HepG2 (cell line): ENCODE measurements at regions not wholly inside any gene's neighbourhood (a gene's known extent, or its start where the extent isn't known, plus 50 kb on each side); places are given as distances from the start of the nearest gene placed in this dataset.

ENCODE experiments used
- ATAC-seq: fragments of 200-7000 bp; cut with Tn5 transposase; 3 replicates; pipeline ENCODE4 v1.9.1; 2020; ENCODE audit warnings: mild to moderate bottlenecking, moderate library complexity
- BruUV-seq: library from RNA; stranded (reverse); fragments of 400-500 nt; replicated peaks from 2 replicates; lab custom pipeline; 2021; lab: Mats Ljungman, UMichigan
- CTCF ChIA-PET: fragments of 300-600 bp; formaldehyde crosslinking; extraction: SDS; loops from one replicate; lab custom pipeline; 2021; ENCODE audit warnings: low total read pairs, inconsistent platforms, low intra/inter-chr PET ratio; lab: Yijun Ruan, JAX
- POLR2A ChIA-PET: fragments of 350-600 bp; sonication (Branson Sonifier 250); formaldehyde crosslinking; loops from one replicate; lab custom pipeline; 2020; ENCODE audit warnings: antibody characterized with exemption, inconsistent platforms; lab: Yijun Ruan, JAX
- DNase-seq: peaks from one replicate; pipeline ENCODE4 v3.0.0-alpha.2; 2015; ENCODE audit warnings: low spot score
- FAIRE-seq: peaks from 3 replicates; lab custom pipeline; 2011; peaks lifted over from hg19 to GRCh38; lab: Jason Lieb, UNC
- H2AFZ ChIP-seq: one replicate; pipeline ENCODE4 v1.6.1; 2011; ENCODE audit warnings: low read length, inconsistent platforms
- H3K27ac ChIP-seq: fragments of 300-600 bp; 3 replicates; pipeline ENCODE4 v1.8.0; 2011; ENCODE audit warnings: mixed run types, mild to moderate bottlenecking, mixed read lengths, low read length, inconsistent platforms; ENCODE audit not compliant: insufficient read depth; ENCODE audit errors: extremely low read length
- H3K27me3 ChIP-seq, 2 experiments: fragments of 200-600 bp in 1 of 2; 2 replicates in 1 of 2; 3 replicates in 1 of 2; pipeline versions ENCODE4 v1.6.0 to v1.8.0; 2011; ENCODE audit warnings: low read length in 2 of 2, mild to moderate bottlenecking in 2 of 2, moderate library complexity in 2 of 2, inconsistent platforms in 1 of 2; ENCODE audit not compliant: insufficient read depth in 2 of 2, control insufficient read depth in 1 of 2
- H3K36me3 ChIP-seq, 2 experiments: fragments of 200-600 bp in 1 of 2; replicated peaks in 1 of 2; 2 replicates in 1 of 2; 3 replicates in 1 of 2; pipeline versions ENCODE4 v1.5.1 to v1.8.0; 2011; ENCODE audit warnings: low read length in 2 of 2, inconsistent platforms in 1 of 2; ENCODE audit not compliant: insufficient read depth in 2 of 2, control insufficient read depth in 1 of 2
- H3K4me1 ChIP-seq: 2 replicates; pipeline ENCODE4 v1.5.1; 2012; ENCODE audit warnings: low read length, inconsistent platforms; ENCODE audit not compliant: insufficient read depth
- H3K4me2 ChIP-seq: 2 replicates; pipeline ENCODE4 v1.6.0; 2011; ENCODE audit warnings: low read depth, low read length, inconsistent platforms
- H3K4me3 ChIP-seq, 3 experiments: fragments of 200-600 bp in 1 of 3; sonication (generic), shearing (Covaris generic) in 1 of 3; replicated peaks in 1 of 3; 2 replicates each; pipeline ENCODE4 v1.5.1; 2011 to 2016; ENCODE audit warnings: low read length in 3 of 3, inconsistent platforms in 2 of 3, low read depth in 2 of 3, mild to moderate bottlenecking in 2 of 3, control low read depth in 1 of 3, mixed read lengths in 1 of 3; ENCODE audit not compliant: insufficient read depth in 1 of 3
- H3K79me2 ChIP-seq: one replicate; pipeline ENCODE4 v1.6.1; 2011; ENCODE audit warnings: low read length, inconsistent platforms; ENCODE audit not compliant: insufficient read depth
- H3K9ac ChIP-seq: 2 replicates; pipeline ENCODE4 v1.6.0; 2011; ENCODE audit warnings: mild to moderate bottlenecking, low read depth, low read length, inconsistent platforms; ENCODE audit not compliant: insufficient read depth
- H3K9me3 ChIP-seq: 2 replicates; pipeline ENCODE4 v1.5.1; 2012; ENCODE audit warnings: mild to moderate bottlenecking, low read length
- H4K20me1 ChIP-seq: 2 replicates; pipeline ENCODE4 v1.6.0; 2011; ENCODE audit warnings: inconsistent platforms, mild to moderate bottlenecking, low read length, moderate library complexity; ENCODE audit not compliant: insufficient read depth
- KLF11 ChIP-seq: IDR thresholded peaks from 2 replicates; pipeline ENCODE4 v1.6.1; 2016; ENCODE audit warnings: missing compliant biosample characterization
- MBNL3 ChIP-seq: fragments of 250-450 bp; sonication (Bioruptor Pico); conservative IDR thresholded peaks from 2 replicates; pipeline ENCODE4 v1.8.0; 2022; ENCODE audit warnings: mild to moderate bottlenecking, inconsistent platforms
- SALL2 ChIP-seq: sonication (generic); formaldehyde crosslinking; IDR thresholded peaks from 2 replicates; pipeline ENCODE4 v1.8.1; 2023; ENCODE audit warnings: mild to moderate bottlenecking, missing genetic modification reagents, inconsistent platforms
- SATB2 ChIP-seq: sonication (generic); formaldehyde crosslinking; IDR thresholded peaks from 2 replicates; pipeline ENCODE4 v1.5.0; 2020; ENCODE audit warnings: missing genetic modification reagents
- SNAPC2 ChIP-seq: sonication (generic); formaldehyde crosslinking; IDR thresholded peaks from 2 replicates; pipeline ENCODE4 v1.8.1; 2022; ENCODE audit warnings: mild to moderate bottlenecking, missing genetic modification reagents
- SOX6 ChIP-seq, 2 experiments: fragments of 450-650 bp in 1 of 2; sonication (generic) in 1 of 2; formaldehyde crosslinking in 1 of 2; IDR thresholded peaks; 2 replicates each; pipeline versions ENCODE4 v1.4.0 to v1.6.1; 2017 to 2020; ENCODE audit warnings: antibody characterized with exemption in 1 of 2, mild to moderate bottlenecking in 1 of 2, missing genetic modification reagents in 1 of 2
- ZEB1 ChIP-seq: IDR thresholded peaks from 2 replicates; pipeline ENCODE4 v1.6.1; 2012; ENCODE audit warnings: mild to moderate bottlenecking, low read depth, inconsistent platforms; ENCODE audit not compliant: insufficient replicate concordance
- ZFP36 ChIP-seq: fragments of 150-350 bp; IDR thresholded peaks from 2 replicates; pipeline ENCODE4 v1.6.1; 2018; ENCODE audit warnings: borderline replicate concordance, low read length, low read depth; ENCODE audit not compliant: partially characterized antibody
- ZFP41 ChIP-seq: sonication (generic); formaldehyde crosslinking; IDR thresholded peaks from 2 replicates; pipeline ENCODE4 v1.4.0; 2020; ENCODE audit warnings: mild to moderate bottlenecking, missing genetic modification reagents, borderline replicate concordance
- ZFP90 ChIP-seq: sonication (generic); formaldehyde crosslinking; IDR thresholded peaks from 2 replicates; pipeline ENCODE4 v1.8.0; 2022; ENCODE audit warnings: missing genetic modification reagents, mild to moderate bottlenecking, inconsistent platforms, borderline replicate concordance
- ZNF160 ChIP-seq: sonication (generic); formaldehyde crosslinking; IDR thresholded peaks from 2 replicates; pipeline ENCODE4 v1.8.0; 2022; ENCODE audit warnings: mild to moderate bottlenecking, inconsistent platforms, missing genetic modification reagents
- ZNF275 ChIP-seq: sonication (generic); formaldehyde crosslinking; IDR thresholded peaks from 2 replicates; pipeline ENCODE4 v1.8.0; 2022; ENCODE audit warnings: missing genetic modification reagents, mild to moderate bottlenecking, inconsistent platforms, borderline replicate concordance
- ZNF597 ChIP-seq: sonication (generic); formaldehyde crosslinking; IDR thresholded peaks from 2 replicates; pipeline ENCODE4 v1.5.0; 2020; ENCODE audit warnings: missing genetic modification reagents
- ZNF782 ChIP-seq: sonication (generic); formaldehyde crosslinking; IDR thresholded peaks from 2 replicates; pipeline ENCODE4 v1.4.0; 2020; ENCODE audit warnings: missing genetic modification reagents, mild to moderate bottlenecking, borderline replicate concordance
- ZNF784 ChIP-seq: sonication (generic); formaldehyde crosslinking; IDR thresholded peaks from 2 replicates; pipeline ENCODE4 v1.5.1; 2020; ENCODE audit warnings: missing genetic modification reagents, mild to moderate bottlenecking, borderline replicate concordance
- WGBS: methylation state at CpG from one replicate; pipeline ENCODE4 v1.1.6; 2017; ENCODE audit warnings: low lambda C conversion rate; 5-methylcytosine and 5-hydroxymethylcytosine counted together
- in situ Hi-C: cut with HindIII; loops from 2 replicates; pipeline ENCODE4 v1.10.0; 2017; ENCODE audit warnings: low pct_unique_long_range_greater_than_20kb; ENCODE audit not compliant: extremely low pct_ligation_motif_present
- intact Hi-C: fragments of 100-400 bp; cut with micrococcal nuclease; formaldehyde crosslinking; loops from one replicate; pipeline ENCODE4 v1.10.0; 2022; ENCODE audit not compliant: unreplicated experiment

GRCh38 chr11:28939381-28939780, 831.2 kb downstream of the METTL15 start:
- Histone ChIP-seq H3K27me3 (no peaks in the 10 kb centered on the region), H3K79me2 (no peaks in the 10 kb centered on the region), H3K4me3 (no peak overlapping the region), H3K27ac (no peak overlapping the region), H3K36me3 (no peaks in the 10 kb centered on the region), H3K9me3 (no peaks in the 10 kb centered on the region), H4K20me1 (no peaks in the 10 kb centered on the region), H3K9ac (no peak overlapping the region), H3K4me1 (no peaks in the 10 kb centered on the region), H3K4me2 (no peak overlapping the region), H2AFZ (no peak overlapping the region)
- in situ Hi-C loops: no loop called here
- no peak for ATAC-seq
- no peak for DNase-seq
- TF ChIP-seq KLF11 (CRISPR knock-in tag) (no peak), ZNF275 (CRISPR knock-in tag) (no peak), SNAPC2 (CRISPR knock-in tag) (no peak), ZNF784 (no peak)
- 0% methylated on average over 2 of the region's 2 CpGs for WGBS
- intact Hi-C loops: no loop called here
- BruUV-seq: no TSS peak
- CTCF ChIA-PET: no interaction called here
- POLR2A ChIA-PET: no interaction called here
- FAIRE-seq: no peak

GRCh38 chr11:28938091-28938490, 829.9 kb downstream of the METTL15 start:
- Histone ChIP-seq H3K27ac (no peak overlapping the region), H3K4me3 (no peak overlapping the region), H3K9ac (no peak overlapping the region), H3K4me1 (no peaks in the 10 kb centered on the region), H2AFZ (no peak overlapping the region), H3K79me2 (no peaks in the 10 kb centered on the region), H3K27me3 (no peaks in the 10 kb centered on the region), H4K20me1 (no peaks in the 10 kb centered on the region), H3K4me2 (no peak overlapping the region), H3K9me3 (no peaks in the 10 kb centered on the region), H3K36me3 (no peaks in the 10 kb centered on the region)
- DNase-seq (no peak), ATAC-seq (no peak), FAIRE-seq (no peak)
- TF ChIP-seq SOX6 (IDR thresholded peaks at IDR 0.05) (no peak), SOX6 (CRISPR knock-in tag; IDR thresholded peaks at IDR 0.05) (no peak), MBNL3 (CRISPR knock-in tag) (no peak), ZFP36 (no peak), ZFP90 (CRISPR knock-in tag) (no peak), ZNF782 (CRISPR knock-in tag) (no peak), ZFP41 (CRISPR knock-in tag) (no peak), ZEB1 (no peak), ZNF160 (CRISPR knock-in tag) (no peak), SATB2 (CRISPR knock-in tag) (no peak), ZNF597 (no peak), SALL2 (CRISPR knock-in tag) (no peak)
- ChIA-PET CTCF (no interaction called here), POLR2A (no interaction called here)
- in situ Hi-C loops: no loop called here
- BruUV-seq: no TSS peak
- intact Hi-C loops: no loop called here
- WGBS: 8% methylated on average over 1 of the region's 1 CpG
